ENCODE measurements at regions not wholly inside any gene's neighbourhood (a gene's known extent, or its start where the extent isn't known, plus 50 kb on each side); places are given as distances from the start of the nearest gene placed in this dataset.
"Not testable (repeated sequence)": the region's sequence is repeated elsewhere in the genome, so short reads cannot be mapped to it uniquely, and the experiment has no call there.

DNA sequence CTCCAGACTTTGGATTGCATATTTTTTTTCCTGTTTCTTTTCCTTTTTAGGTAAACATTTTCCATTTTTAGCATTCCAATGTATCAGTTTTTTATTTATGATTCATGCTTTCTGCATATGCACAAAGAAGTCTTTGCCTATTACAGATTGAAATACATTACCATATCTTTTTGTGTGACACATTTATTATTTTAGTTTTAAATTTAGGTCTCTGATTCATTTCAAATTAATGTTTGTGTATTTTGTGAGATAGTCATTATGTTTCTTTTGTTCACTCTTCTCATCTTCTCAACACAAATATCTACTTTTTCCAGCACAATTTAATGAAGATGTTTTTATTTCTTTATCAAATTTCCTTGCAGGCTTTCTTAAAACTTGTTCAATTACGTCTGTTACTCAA, 838.0 kb upstream of the CDH18 start:
- DNase-seq (ENCODE audit: low spot score), result not testable (repeated sequence)

DNA sequence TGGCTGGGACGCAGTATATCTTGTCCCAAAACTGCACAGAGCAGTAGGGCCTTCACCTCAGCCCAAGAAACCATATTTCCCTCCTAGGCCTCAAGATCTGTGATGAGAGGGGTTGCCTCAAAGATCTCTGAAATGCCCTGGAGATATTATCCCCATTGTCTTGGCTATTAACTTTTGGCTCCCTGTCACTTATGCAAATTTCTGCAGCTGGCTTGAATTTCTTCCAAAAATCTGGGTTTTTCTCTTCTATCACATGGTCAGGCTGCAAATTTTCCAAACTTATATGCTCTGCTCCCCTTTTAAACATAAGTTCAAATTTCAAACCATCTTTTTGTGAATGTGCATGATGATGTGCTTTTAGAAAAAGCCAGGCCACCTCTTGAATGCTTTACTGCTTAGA, 809.2 kb upstream of the CDH18 start:
- not testable (repeated sequence) for DNase-seq (ENCODE audit: low spot score)

DNA sequence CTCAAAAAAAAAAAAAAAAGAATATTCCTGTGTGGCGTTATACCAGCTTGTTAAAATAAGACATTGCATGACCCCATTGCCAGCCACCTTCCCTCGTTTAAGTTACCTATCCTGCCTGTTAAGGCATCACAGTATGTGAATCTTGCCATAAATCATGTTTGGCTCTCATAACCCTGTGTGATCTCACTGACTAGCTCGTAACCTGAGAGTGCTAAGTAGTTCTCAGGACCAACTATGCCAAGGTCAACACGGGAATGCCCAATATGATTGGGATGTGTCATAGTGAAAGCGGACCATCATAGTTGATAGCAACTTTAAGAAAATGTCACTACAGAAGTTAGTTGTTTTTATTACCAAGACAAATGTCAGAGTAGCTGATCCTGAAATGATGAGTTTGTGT, 796.8 kb upstream of the CDH18 start:
- DNase-seq (ENCODE audit: low spot score), result not testable (repeated sequence)

DNA sequence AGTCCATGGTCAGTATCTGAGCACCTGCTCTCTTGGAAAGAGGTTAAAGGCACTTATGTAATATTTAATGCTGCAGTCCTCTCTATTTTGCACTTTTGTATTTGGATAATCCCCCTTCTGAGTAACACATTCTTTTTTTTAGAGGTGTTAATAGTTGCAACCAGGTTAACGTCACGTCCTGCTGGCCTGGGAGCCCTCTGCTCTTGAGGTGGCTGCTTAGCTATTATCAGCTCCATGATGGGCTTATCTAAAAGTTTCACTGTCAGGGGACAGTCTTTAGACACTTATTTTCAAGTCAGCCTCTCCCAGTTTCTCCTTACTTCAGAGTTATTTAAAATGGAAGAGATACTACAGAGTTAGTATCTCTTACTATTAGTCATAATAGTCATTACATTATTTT, 795.5 kb upstream of the CDH18 start:
- DNase-seq (ENCODE audit: low spot score), result not testable (repeated sequence)

DNA sequence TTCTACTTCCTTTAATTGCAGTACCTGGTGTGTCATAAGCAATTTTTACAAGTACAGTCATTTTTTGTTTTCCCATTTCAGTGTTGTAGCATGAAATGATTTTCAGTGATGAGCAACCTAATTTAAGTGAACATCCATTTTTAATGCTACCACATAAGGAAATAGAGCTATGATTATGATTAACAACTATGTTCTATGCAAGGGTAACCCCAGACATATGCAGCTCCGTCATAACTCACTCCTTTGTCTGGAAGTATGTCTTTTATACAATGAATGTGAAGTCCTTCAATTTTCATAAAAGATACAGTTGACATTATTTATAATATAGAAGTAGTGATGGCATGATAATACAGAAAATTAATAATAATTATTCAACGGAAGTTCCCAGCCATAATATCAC, 783.3 kb upstream of the CDH18 start:
- not testable (repeated sequence) for DNase-seq (ENCODE audit: low spot score)

DNA sequence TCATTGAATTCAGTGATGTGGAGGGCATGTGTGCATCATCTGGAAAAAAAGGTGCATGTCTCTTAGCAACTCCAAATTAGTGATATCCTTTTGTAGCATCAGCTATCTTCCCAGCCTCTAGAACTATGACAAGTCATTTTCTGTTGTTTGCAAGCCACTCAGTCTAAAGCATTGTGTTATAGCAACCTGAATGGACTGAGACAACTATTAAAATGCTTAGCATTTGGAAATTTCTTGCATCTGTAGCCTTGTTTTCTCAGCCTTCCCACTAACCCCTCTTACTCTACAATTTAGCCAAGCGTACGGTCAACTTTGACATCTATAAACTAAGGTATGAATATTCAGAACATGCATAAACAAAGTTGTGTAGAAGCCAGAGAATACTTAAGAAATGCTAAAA, 777.1 kb upstream of the CDH18 start:
- not testable (repeated sequence) for DNase-seq (ENCODE audit: low spot score)

DNA sequence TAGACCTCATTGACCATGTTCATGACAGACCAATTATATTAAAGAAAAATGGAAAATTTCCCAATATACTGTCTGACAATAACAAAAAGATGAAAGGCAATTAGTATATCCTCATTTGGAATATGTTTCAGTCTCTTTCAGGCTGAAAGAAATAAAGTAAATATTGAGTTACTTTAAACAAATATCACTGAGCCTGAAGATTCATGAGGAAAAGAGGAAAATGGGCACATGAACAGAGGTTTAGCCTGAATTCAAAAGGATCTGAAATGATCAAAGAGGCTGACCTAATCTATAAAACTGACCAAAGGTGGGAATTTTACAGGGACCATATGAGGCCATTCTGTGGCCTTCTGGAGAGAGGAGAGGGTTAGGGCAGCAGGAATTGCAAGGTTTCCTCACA, 771.5 kb upstream of the CDH18 start:
- DNase-seq (ENCODE audit: low spot score), result not testable (repeated sequence)

DNA sequence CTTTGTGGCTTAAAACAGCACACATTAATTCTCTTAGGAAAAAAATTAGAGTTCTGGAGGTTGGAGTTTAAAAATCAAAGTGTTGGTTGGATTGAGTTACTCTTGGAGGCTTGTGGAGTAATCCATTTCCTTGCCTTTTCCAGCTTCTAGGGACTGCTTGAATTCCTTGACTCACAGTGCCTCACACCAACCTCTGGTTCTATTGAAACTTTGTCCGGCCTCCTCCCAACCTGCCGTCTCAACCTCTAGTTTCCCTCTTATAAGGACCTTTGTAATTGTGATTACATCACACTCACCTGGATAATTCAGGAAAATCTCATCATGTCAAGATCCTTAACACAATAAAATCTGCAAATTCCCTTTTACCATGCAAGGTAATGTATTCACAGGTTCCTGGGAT, 764.2 kb upstream of the CDH18 start:
- not testable (repeated sequence) for DNase-seq (ENCODE audit: low spot score)

DNA sequence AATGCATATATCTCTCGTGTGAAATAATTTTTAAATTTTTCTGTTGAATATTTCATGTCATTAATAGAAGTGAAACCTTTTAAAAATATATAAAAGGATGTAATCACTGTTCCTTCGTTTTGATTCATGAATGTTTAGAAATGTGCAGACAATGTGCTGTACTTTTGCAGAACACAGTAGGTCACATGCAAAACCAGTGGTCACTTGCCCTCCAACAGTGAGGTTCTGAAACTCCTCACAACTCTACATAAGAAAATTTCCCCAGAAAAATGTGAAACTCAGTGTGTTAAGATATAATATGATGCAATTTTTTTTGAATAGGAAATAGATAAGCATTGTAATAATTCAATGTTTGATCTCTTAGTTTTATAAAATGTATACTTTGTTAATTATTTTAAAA, 747.7 kb upstream of the CDH18 start:
- DNase-seq (ENCODE audit: low spot score), result not testable (repeated sequence)

DNA sequence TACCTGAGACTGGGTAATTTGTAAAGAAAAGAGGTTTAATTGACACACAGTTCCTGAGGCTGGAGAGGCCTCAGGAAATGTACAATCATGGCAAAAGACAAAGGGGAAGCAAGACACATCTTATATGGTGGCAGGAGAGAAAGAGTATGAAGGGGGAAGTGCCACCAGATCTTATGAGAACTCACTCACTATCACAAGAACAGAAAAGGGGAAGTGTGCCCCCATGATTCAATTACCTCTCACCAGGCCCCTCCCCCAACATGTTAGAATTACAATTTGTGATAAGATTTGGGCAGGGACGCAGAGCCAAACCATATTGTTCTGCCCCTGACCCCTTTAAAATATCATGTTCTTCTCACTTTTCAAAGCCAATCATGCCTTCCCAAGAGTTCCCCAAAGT, 744.2 kb upstream of the CDH18 start:
- not testable (repeated sequence) for DNase-seq (ENCODE audit: low spot score)

GRCh38 chr5:20721286-20721685, 733.3 kb upstream of the CDH18 start:
- DNase-seq (ENCODE audit: low spot score), result not testable (repeated sequence)

GRCh38 chr5:20711520-20712155, 723.6 kb upstream of the CDH18 start:
- DNase-seq (ENCODE audit: low spot score), result not testable (repeated sequence)

DNA sequence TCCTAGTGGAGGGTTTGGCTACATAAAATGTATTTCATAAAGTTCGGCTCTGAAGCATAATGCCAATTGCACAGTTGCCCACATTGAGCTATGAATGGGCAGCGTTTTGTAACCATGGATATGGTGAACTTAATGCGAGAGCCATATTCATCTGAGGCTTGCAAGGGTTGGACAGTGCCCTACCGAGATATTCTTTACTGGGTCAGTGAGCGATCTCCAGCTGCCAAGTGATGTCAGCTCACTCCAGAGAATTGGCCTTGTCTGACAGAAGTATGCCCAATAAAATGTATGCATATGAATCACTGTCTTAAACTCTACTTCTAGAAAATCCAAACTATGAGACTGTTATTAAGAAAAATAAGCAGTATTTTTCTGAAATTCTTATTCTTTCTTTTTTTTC, 719.6 kb upstream of the CDH18 start:
- not testable (repeated sequence) for DNase-seq (ENCODE audit: low spot score)

DNA sequence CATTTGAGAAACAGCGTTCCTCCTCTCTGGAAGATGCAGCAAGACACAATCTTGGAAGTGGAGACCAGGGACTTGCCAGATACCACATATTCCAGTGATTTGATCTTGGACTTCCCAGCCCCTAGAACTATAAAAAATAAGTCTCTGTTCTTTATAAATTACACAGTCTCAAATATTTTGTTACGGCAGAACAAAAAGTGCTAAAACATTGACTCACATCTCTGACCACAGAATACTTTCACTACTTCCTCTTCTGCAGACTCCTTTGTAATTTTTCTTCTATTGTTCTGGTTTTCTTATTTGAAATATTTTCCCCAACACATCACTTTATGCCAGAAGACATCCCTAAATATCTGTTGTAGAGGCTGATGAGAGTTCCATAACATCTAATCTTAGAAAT, 706.1 kb upstream of the CDH18 start:
- DNase-seq (ENCODE audit: low spot score), result no peak

DNA sequence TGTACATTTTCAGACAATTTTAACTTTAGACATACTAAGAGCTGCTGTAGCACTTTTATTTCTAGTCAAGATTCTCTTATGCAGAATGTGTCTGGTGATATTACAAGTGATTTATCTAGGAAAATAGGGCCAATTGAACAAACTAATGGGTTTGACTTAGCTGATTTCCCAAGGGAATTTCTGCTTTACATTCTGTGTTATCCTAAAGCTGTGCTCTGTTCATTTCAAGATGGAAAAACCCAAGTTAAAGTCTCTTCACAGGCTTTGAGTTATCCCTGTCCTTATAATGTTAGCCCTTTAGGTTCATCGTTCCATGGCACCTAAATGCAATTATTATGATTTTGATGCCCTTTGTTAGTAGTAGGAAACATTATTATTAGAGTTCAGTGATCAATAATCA, 704.9 kb upstream of the CDH18 start:
- DNase-seq (ENCODE audit: low spot score), result no peak

- DNase-seq (ENCODE audit: low spot score), result no peak
These were observed 695.4 kb upstream of the CDH18 start for GRCh38 chr5:20683241-20683940.

DNA sequence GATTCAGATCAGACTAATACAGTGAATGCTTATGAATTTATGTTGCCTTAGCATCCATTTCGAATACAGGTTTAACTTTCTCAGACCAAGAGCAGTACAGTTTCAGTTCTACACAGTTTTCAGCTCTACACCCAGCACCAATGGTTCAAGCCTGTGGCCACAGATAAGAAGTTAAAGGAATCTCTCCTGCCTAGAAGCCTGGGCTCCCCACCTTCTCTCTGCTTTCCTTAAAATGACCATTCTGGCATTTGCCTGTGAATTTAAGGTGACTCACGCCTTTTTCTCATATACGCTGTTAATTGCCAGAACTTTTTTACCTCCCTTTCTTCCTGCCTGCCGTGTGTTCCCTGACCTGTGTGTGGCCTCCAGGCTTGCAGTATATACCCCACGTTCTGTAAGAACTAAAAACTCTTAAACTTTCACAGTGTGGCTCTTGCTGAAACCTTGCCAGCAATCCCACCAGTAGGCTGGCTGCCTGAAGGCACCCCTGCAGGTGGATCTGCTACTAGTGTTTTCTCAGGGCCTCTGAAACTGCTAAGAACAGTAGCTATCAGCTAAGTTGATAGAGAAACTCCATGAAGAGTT, 692.8 kb upstream of the CDH18 start:
- no peak for DNase-seq (ENCODE audit: low spot score)

- DNase-seq (ENCODE audit: low spot score), result no peak
These were observed 690.9 kb upstream of the CDH18 start for GRCh38 chr5:20678814-20679298.

- DNase-seq (ENCODE audit: low spot score), result no peak
These were observed 690.4 kb upstream of the CDH18 start for GRCh38 chr5:20678386-20678785.

DNA sequence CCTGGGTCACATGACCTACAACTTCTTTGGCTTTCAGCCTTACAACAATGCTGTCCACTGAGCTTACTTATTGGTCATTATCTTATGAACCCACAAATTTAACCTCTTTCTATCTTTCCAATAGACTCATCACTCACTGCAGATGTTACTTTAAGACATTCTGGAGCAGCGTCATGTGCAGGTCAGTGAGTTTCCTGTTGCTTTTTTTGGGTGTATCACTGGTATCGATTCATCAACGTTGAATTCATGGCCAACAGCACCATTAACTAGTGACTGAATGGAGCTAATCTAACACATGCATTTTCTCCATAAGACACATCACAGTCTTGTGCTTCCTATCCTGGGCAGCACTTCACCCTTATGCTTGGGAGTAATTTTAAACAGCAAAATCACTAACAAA, 672.6 kb upstream of the CDH18 start:
- DNase-seq (ENCODE audit: low spot score), result no peak

- DNase-seq (ENCODE audit: low spot score), result no peak
These were observed 668.3 kb upstream of the CDH18 start for GRCh38 chr5:20656262-20656661.

- no peak for DNase-seq (ENCODE audit: low spot score)
These were observed 667.2 kb upstream of the CDH18 start for GRCh38 chr5:20655211-20655610.

DNA sequence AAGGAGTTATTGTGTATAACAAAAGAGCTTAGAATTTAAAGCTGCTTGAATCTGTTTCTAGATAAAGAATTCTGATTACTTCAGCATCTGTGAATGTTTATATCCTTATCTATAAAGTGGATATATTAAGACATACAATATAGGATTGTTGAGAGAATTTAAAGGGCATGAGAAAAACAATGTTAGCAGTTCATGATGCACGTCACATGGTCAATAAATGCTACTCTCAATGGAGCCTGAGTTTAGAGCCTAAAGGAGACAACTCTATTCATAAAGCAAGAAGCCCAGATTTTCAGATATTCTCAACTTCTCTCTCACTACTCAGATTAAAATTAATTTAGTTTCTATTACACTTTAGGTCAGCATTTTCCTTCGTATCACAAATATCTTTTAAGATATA, 666.7 kb upstream of the CDH18 start:
- DNase-seq (ENCODE audit: low spot score), result no peak

Measured in iPS-NIHi11 (cell line).